Astrocyte of the hippocampus (primary cell): ENCODE measurements at regions not wholly inside any gene's neighbourhood (a gene's known extent, or its start where the extent isn't known, plus 50 kb on each side); places are given as distances from the start of the nearest gene placed in this dataset.
"Not testable (repeated sequence)": the region's sequence is repeated elsewhere in the genome, so short reads cannot be mapped to it uniquely, and the experiment has no call there.

Experiments used
- DNase-seq: peaks from one replicate; pipeline ENCODE4 v3.0.0; 2011; ENCODE audit warnings: low read depth, low spot score

DNA sequence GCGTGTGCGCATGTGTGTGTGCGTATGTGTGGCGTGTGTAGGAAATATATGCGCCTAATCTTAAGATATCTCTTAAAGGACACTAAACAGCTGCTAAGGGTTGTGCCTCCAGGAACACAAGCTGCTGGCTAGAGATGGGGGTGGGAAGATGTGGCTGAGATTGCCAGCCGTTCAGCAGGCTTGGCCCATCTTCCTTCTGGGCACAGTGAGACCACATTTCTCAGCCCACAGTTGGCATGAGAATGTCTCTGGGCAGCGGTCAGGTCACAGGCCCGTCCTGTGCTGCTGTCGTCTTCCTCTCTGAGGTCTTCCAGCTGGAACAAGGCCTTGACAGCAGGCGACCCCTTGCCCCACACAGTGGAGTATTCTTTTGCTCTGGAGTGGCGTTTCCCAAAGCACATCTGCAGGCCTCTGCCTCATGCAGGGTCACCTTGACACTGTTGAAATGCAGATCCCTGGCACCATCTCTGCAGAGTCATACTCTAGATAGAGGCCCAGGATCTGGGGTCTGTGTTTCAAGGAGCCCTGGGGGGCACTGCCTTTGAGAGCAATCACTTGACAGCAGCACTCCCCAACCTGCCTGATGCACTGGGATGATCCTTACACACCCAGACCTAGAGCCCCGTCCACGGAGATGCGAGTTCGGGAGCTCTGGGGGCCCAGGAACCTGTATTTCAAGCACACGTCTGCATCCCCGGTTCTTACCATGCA lies 335.5 kb upstream of the SFSWAP start:
- no peak for DNase-seq

DNA sequence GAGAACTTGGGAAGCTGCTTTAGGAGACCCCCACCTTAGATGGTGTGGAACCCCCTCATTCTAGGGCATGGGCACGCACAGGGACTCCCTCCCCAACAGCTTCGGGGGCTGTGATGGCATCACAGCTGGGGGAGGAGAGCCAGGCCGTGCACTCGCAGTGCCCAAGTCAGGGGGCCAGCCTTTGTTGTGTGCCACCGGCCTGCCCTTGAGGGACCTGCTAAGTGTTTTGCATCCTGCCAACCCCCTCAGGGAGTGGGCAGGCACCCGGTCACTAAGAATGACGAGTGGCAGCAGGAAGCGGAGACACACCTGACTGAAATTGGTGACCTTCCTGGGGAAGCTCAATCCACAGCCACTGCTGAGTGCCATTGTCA lies 334.9 kb upstream of the SFSWAP start:
- DNase-seq: no peak

DNA sequence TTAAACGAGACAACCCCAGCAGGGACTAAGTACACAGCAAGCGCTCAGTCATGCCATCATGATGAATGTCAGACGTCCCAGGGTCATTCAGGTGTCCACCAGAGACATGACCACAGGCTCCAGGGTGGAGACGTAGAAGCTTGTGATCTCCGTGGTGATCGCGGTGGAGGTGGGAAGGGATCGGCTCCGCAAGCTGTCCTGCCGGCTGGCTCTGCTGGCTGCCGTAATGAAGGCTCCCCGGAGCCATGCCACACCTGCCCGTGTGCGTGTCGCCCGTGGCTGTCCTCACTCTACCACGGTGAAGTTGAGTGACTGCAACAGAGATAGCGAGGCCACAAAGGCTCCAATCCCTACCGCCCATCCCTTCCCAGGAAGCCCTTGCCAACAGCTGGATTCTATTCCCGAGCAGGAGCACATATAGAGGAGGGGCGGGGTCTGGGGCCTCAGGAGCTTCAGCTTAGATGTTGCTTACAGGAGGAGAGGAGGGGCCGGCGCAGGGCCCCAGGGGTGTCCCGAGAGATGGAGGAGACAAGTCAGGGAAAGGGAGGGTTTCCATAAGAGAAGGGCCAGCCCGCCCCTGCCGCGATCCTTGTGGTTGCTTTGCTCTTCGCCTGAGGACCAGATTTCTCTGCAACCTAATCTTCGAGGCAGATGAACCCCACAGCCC lies 332.6 kb upstream of the SFSWAP start:
- no peak for DNase-seq

DNA sequence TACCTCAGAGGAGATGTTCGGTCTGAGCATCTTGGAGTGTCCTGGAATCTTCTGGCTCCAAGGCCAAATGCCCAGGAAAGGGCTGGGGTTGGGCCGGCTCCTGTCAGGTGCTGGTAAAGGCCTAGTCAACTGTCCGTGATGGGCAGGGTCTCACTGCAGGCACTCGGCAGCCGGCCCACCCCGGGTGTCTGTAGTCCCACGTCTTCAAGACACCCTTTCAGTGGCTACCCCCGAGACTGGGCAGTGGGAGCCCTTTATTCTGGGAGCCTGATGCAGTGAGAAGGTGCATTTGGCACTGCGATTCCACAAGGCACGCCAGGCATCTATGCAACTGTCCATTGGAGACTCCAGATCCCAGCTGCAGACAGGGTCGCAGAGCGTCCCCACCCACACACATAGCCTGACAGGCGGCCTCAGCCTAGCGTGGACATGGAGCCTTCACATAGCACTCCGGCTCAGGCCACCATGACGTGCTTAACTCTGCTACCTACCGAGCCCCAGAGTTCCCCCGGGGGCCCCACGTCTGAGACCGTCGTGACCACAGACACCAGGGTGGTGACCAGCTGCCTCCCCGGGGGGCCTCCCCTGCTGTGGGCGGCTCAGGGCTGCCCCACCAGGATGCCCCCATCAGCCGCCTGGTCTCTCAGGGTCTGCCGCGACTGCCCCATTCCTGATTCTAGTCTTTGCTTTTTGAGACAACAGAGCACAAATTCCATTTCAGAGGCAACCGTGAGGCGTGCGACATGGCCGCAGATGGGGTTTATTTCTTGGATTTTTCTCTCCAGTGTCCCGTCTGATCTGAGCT lies 331.8 kb upstream of the SFSWAP start:
- no peak for DNase-seq

DNA sequence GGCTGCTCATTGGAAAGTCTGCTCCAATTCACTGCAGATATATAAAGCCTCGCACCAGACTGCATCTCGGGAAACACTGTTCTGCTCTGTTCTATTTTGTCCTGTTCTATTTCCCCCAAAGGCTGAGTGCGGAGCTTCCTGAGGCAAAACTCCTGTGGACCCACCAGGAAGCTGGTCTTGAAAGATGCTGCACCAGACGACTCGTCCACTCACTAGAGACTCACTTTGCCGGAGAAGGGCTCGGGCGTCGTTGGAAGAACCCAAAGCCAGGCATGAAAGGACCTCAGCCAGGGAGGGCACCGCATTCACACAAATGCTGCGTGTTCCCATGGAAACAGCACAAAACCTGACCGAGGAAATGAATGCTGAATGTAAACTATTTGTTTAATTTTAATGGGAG lies 331.2 kb upstream of the SFSWAP start:
- DNase-seq: no peak

DNA sequence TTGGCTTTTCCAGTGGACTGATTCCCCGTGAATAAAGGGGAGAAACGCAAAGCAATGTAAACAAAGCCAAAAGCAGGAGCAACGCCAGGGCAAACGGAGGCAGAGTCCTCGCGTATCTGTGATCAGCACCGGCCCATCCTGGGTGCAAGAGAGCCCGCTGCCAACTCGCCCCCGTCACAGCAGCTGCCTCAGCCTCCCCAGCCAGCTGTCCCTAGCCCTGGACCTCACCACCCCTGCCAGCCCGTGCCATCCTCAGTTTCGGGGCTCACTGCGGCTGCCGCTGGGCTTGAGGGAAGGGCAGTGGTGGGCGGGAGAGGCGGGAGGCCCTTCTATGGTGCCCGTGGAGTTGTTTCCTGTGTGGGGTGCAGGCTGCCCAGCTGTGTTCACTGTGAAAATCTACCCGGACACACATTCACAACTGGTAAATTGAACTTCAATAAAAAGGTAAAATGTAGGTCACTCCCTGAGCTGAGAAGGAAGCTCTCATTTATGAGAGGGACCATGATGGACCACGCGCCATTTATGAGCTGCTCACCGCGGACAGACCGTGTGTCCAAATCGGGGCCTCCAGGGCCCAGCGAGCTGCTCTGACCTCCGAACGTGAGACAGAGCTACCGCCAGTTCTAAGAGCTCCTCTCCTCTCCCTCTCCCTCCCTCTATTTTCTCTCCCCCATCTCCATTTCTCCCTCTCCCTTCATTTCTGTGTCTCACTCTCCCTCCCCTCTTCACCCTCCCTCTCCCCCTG lies 330.5 kb upstream of the SFSWAP start:
- DNase-seq: no peak

DNA sequence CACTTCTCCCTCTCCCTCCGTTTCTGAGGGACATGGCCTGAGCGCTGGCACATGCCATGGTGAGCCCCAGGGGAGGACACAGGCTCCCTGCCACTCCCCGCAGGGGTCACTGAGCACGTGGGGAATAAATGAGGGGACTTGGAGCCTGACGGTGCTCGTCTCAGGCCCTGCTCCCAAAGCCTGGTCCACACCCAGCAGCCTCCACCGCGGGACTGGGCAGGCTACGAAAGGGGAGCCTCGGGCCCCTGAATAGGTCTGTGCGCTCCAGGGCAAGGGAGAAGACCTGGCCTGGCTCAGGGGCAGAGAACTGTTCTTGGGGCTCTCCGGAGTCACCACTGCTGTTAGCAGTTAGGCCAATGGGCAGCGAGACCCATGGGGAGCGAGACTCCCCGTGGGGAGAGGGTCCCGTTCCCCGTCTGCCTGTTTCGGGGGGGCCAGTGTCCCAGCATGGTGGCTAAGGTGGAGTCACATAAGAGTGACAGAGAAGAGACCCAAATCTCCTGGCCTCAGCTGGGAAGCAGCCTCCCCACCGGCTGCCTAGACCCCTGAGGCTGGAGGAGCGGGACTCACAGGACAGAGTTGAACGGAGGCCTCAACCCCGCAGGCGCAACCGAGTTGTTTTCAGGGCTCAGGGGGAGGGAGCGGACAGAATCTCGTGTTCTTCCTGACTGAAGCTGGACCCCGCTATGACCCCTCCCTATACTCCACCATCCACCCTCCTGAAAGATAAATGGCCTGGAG lies 329.8 kb upstream of the SFSWAP start:
- no peak for DNase-seq

DNA sequence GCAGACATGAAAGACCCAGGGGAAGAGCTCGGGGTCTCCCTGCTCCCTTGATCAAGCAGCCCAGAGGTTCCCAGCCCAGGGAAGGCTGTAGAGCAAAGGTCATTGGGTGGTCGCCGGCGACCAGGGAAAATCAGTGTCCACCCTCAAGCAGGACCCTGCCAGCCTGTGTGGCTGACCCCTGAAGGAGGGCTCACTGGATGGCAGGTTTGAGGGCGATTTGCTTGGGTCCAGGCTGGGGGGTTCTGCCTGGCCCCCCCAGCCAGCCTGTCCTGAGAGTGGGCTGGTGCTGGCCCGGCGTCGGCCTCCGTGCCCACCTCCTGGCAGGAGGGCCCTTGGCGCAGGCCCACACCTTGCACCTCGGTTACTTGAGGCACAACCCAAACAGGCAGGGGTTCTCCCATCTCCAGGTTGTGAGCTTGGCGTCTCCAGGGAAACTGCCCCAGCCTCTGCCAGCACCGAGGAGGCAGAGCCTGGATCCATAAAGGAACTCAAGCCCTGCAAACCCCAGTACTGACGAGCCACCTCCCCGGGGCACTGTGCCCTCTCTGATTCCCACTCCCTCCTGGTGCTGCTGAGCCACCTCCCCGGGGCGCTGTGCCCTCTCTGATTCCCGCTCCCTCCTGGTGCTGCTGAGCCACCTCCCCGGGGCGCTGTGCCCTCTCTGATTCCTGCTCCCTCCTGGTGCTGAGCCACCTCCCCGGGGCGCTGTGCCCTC lies 329.0 kb upstream of the SFSWAP start:
- no peak for DNase-seq

DNA sequence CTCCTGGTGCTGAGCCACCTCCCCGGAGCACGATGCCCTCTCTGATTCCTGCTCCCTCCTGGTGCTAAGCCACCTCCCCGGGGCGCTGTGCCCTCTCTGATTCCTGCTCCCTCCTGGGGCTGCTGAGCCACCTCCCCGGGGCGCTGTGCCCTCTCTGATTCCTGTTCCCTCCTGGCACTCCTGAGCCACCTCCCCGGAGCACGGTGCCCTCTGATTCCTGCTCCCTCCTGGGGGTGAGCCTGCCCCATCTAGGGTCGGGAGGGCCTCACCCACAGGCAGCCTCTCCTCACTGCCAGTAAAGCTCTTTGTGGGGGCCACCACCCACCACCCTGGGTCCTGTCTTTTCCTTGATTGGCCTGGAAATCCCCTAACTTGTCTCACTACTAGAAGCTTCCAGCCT lies 327.6 kb upstream of the SFSWAP start:
- no peak for DNase-seq

DNA sequence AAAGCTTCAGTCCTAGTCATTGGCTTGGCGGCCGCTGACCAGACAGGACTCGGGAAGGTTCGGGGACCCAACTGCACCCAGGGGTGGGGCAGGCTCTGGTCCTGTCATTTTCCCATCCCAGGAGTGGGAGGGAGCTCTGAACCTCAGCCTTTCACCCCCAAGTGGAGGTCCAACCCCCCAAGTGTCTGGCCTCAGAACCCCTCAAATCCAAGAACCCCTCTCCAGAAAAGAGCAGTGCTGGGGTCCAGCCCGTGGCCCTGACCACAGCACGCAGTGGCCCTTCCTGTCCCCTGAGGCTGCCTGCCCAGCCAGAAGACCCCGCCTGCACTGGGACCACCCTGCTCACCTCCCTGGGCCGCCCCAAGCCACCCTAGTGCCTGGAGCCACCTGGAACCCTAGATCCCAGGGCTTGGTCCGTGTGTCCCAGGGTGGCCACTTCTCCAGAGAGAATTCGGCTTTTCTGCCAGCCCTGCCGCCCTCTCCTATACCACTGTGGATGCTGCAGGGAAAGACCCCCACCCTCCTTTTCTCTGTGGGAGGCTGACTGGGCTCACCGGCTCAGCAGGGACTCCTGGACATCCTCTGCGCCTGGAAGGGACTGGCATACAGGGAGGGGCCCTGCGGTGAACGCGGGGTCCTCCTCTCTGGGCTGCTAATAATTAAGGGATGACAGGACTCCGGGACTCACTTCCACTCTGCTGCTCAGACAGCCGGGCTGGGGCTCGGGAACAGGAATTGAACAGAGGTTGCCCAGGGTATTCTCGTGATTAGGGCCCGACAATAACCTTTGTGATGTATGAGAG lies 326.9 kb upstream of the SFSWAP start:
- DNase-seq: no peak

DNA sequence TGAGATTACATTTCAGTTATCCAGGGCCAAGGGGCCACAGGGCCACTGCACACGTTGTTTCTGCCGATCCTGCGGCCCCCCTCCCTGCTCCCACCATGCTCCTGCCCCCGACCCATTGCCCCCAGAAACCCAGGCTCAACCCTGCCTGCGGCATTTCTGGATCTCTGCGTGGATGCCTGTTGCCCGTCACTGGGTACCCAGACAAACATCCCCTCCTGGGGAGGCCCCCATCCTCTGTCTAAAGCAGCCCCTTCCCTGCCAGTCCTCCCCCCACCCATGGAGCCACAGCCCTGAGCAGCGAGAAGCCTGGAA lies 326.4 kb upstream of the SFSWAP start:
- no peak for DNase-seq

DNA sequence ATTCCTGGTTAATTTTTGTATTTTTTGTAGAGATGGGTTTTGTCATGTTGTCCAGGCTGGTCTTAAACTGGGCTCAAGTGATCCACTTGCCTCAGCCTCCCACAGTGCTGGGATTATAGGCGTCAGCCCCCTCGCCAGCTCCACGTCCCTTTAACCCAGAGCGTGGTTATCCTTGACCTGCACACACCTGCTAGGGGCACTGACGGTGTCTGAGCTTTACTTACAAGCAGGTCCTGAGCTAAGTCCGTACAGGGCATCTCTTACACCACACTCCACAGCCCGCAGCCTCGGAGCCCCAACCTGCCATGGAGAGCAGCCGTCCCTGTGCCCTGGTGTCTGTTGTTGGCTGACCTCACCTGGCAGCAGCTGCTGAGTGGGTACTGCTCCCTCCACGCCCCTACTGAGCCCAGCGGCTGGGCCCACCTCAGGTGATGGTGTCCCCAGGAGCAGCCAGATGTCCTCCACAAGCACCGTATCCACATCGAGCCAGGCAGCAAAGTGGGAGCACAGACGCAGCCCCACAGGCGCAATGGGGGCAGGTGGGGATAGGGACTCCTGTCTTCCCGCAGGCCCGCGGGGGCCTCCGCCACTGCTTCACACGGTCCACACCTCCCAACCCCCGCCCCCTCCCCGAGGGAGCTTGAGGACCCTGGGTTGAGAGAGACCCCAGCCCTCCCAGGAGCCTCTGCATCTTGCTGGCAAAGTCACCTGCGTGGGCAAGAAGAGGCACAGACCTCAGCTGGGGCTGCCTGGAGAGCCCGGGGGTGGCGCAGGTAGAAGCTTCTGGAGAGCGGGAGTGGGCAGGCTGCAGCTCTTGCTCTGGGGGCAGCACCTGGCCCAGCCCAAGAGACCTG lies 325.4 kb upstream of the SFSWAP start:
- DNase-seq: no peak

DNA sequence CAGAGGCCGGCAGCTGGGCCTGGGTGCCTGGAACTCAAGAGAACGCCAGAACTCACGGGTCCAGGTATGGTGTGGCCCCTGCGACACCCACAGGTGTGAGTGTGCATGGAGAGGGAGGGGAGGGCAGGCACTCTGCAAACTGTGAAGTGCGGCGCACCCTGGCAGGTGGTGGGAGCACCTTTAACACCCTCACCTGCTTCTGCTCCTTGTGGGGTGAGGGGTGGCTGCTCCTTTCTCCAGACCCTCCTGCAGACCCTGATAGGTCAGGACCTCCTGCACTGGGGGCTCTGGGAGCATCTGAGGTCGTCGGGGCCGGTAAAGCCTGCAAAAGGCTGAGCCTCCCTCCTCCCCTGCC lies 324.7 kb upstream of the SFSWAP start:
- no peak for DNase-seq

DNA sequence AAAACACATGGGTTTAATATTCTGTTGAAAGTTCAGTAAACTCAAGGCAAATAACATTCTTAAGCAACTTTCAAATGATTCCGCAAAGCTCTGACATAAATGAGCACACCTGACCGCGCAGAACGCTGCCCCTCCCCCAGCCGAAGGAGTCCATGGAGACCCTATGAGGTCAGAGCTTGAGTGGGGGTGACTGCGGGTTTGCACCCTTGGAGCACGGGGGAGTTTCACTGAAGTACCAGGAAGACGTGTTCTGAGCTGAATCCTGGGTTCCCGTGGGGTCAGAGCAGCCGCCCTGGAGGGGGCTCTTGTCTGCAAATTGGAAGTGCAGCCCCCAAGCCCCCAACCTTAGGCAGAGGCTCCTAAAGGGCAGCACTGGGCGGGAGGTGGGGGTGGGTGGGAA lies 324.1 kb upstream of the SFSWAP start:
- no peak for DNase-seq

DNA sequence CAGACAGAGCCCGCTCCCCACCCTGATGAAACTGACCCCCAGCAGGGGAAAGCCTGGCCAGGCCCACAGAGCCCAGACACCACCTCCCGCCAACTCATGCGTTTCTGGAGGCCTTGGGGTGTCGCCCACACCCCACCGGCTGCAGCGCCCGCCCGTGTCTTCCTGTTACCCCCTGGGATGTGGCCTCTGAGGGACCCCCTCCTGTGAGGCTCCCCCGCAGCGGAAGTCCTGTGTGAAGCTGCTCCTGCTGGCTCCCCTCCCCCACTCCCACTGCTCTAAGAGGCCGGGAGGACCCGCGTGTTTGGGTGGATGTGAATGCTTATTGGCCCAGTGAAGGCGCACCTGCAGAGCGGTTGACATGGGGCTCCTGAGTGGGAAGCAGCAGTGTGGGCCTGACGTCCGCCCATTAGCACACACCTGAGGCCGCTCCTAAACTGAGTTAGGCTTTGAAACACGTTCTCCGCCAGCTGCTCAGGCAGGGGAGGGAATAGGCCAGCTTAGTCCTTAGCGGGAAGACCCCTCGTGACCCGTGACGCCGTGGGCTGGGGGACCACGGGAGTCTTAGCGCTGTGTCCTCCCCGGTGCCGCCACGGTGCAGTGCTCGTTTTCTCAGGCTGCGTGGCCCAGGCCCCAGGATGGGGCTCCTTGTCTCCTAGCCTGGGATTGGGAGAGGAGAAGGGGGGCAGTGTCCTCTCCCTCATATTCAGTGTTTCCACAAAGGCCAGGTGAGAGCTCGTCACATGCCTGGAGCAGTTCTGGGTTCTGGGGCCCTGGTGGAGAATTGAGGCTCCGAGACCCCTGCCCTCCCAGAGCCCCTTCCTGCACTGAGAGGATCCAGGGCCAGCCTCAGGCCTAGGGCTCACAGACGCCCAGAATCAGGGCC lies 323.4 kb upstream of the SFSWAP start:
- no peak for DNase-seq

DNA sequence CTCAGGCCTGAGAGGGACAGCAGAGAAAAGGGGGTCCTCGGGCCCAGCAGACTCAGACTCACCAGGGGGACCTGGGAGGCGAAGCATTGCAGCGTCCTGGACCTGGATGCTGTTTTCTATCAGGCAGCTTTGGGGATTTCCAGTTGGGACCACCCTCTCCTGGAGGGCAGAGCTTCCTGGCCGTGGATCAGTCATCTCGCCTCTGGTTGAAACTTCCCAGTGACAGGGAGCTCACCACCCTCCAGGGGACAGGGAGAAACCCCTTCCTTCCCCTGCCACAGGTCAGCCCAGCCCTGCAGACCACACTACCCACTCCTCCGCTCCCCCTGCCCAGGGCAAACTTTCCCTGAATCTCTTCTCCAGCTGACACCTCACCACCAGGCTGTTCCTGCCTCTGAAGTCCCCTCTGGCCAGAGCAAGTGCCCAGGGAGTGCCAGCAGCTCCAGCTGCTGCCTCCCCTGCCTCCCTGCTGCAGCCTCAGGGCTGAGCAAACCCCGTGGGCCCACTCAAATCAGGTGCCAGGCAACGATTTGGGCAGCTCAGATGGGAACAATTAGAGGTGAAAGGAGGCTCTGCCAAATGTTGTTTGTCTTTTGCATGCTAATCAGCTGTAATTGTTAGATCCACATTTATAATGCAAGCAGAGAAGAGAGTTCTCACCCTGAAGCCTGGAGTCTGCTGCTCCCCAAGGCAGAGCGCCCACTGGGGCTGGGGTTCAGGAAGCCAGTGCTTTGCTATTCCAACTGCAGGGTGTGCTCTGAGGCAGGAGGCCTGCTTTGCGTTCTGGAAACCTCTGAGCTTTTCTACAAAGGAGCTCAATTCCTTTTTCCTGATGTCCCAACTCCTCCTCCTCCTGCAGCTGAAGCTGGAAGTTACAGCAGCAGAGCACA lies 322.5 kb upstream of the SFSWAP start:
- not testable (repeated sequence) for DNase-seq
